ENCODE measurements at regions not wholly inside any gene's neighbourhood (a gene's known extent, or its start where the extent isn't known, plus 50 kb on each side); places are given as distances from the start of the nearest gene placed in this dataset.
"Not testable (repeated sequence)": the region's sequence is repeated elsewhere in the genome, so short reads cannot be mapped to it uniquely, and the experiment has no call there.

- TF ChIP-seq, protein P1, sequence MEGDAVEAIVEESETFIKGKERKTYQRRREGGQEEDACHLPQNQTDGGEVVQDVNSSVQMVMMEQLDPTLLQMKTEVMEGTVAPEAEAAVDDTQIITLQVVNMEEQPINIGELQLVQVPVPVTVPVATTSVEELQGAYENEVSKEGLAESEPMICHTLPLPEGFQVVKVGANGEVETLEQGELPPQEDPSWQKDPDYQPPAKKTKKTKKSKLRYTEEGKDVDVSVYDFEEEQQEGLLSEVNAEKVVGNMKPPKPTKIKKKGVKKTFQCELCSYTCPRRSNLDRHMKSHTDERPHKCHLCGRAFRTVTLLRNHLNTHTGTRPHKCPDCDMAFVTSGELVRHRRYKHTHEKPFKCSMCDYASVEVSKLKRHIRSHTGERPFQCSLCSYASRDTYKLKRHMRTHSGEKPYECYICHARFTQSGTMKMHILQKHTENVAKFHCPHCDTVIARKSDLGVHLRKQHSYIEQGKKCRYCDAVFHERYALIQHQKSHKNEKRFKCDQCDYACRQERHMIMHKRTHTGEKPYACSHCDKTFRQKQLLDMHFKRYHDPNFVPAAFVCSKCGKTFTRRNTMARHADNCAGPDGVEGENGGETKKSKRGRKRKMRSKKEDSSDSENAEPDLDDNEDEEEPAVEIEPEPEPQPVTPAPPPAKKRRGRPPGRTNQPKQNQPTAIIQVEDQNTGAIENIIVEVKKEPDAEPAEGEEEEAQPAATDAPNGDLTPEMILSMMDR (IDR thresholded peaks at IDR 0.05; ENCODE audit: control insufficient read depth, extremely low read depth, insufficient read depth): no peak
- no peak overlapping the region for H3K4me3 ChIP-seq (ENCODE audit: low read depth, low read length)
- DNase-seq (ENCODE audit: low read depth): no peak
Observed at GRCh38 chr14:38056270-38056669, 151.4 kb upstream of the SSTR1 start.

- DNase-seq (ENCODE audit: low read depth); H3K4me3 ChIP-seq (ENCODE audit: low read depth, low read length): not testable (repeated sequence)
Observed at GRCh38 chr14:38062223-38062622, 145.5 kb upstream of the SSTR1 start.

DNA sequence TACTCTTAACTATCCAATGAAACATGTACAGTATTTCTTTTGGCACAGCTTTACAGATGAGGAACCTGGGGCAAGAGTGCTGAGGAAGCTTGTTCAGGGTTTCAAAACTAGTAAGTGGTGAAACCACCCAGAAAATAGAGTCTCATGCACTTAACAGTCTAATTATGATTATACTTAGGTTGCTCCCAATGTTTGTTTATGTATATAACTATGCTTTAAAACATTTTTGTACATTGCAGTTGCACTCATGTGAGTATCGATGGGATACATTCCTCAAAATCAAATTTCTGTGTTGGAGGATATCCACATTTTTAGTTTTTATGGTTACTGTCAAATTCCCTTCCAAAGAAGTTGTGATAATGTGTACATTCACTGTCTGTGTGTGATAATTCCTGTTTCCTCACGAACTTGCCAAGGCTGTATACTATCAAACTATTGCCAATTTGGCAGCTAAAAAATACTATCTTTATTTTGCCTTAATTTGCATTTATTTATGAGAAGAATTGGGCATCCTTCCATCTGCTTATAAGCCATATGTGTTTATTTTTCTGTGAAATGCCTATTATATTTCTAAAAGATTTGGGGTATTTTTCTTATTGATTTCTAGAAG lies 143.9 kb upstream of the SSTR1 start:
- TF ChIP-seq, protein P1 (IDR thresholded peaks at IDR 0.05; ENCODE audit: control insufficient read depth, extremely low read depth, insufficient read depth): no peak
- no peak overlapping the region for H3K4me3 ChIP-seq (ENCODE audit: low read depth, low read length)
- DNase-seq (ENCODE audit: low read depth): no peak

- no peak overlapping the region for H3K4me3 ChIP-seq (ENCODE audit: low read depth, low read length)
- TF ChIP-seq, protein P1 (IDR thresholded peaks at IDR 0.05; ENCODE audit: control insufficient read depth, extremely low read depth, insufficient read depth): no peak
- no peak for DNase-seq (ENCODE audit: low read depth)
Observed at GRCh38 chr14:38065106-38065762, 142.5 kb upstream of the SSTR1 start.

- DNase-seq (ENCODE audit: low read depth): no peak
- TF ChIP-seq, protein P1 (IDR thresholded peaks at IDR 0.05; ENCODE audit: control insufficient read depth, extremely low read depth, insufficient read depth): no peak
- no peak overlapping the region for H3K4me3 ChIP-seq (ENCODE audit: low read depth, low read length)
Observed at GRCh38 chr14:38070061-38070588, 137.6 kb upstream of the SSTR1 start.

- TF ChIP-seq, protein P1 (IDR thresholded peaks at IDR 0.05; ENCODE audit: control insufficient read depth, extremely low read depth, insufficient read depth): no peak
- DNase-seq (ENCODE audit: low read depth): no peak
- H3K4me3 ChIP-seq (ENCODE audit: low read depth, low read length): no peak overlapping the region
Observed at GRCh38 chr14:38073641-38074040, 134.1 kb upstream of the SSTR1 start.

DNA sequence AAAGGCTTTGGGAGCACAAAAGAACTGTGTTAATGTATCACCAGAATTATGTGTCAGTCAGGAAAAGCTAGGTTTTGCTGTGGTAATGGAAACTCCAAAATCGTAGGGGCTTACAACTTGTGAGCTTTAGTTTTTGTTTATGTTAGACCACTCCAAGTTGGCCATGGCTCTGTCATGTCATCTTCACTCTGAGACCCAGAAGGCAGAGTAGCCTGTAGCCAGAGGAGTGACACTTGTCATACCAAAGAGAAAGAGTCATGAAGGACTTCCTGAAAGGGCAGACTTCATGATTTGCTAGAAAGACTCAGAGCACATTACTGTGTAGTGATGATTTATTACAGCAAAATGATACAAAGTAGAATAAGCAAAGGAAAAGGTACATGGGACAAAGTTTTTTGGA lies 133.6 kb upstream of the SSTR1 start:
- DNase-seq (ENCODE audit: low read depth): no peak
- TF ChIP-seq, protein P1 (IDR thresholded peaks at IDR 0.05; ENCODE audit: control insufficient read depth, extremely low read depth, insufficient read depth): no peak
- no peak overlapping the region for H3K4me3 ChIP-seq (ENCODE audit: low read depth, low read length)
